IMR-90 (cell line): ENCODE measurements at regions not wholly inside any gene's neighbourhood (a gene's known extent, or its start where the extent isn't known, plus 50 kb on each side); places are given as distances from the start of the nearest gene placed in this dataset.

Source experiments
- ATAC-seq: fragments of 200-7000 bp; cut with Tn5 transposase; 2 replicates; pipeline ENCODE4 v1.9.1; 2020; ENCODE audit warnings: low read depth, mild to moderate bottlenecking, moderate library complexity
- BruUV-seq: library from RNA; stranded (reverse); fragments of 400-500 nt; replicated peaks from 2 replicates; lab custom pipeline; 2021; lab: Mats Ljungman, UMichigan
- CTCF ChIA-PET: fragments of 300-600 bp; formaldehyde crosslinking; extraction: SDS; loops from one replicate; lab custom pipeline; 2021; ENCODE audit warnings: antibody characterized with exemption; lab: Yijun Ruan, JAX
- POLR2A ChIA-PET: fragments of 300-600 bp; sonication (Branson Sonifier 250); formaldehyde crosslinking; loops from one replicate; lab custom pipeline; 2022; ENCODE audit warnings: antibody characterized with exemption; ENCODE audit not compliant: unreplicated experiment; lab: Charles Lee
- DNase-seq: peaks from one replicate; pipeline ENCODE4 v3.0.0; 2013
- H2AFZ ChIP-seq: replicated peaks from 2 replicates; pipeline ENCODE3; 2013; ENCODE audit warnings: low read length, mild to moderate bottlenecking; ENCODE audit not compliant: poor library complexity
- H2AK5ac ChIP-seq: 2 replicates; pipeline ENCODE4 v1.6.1; 2013; ENCODE audit warnings: low read depth, low read length, inconsistent platforms
- H2AK9ac ChIP-seq: replicated peaks from 2 replicates; pipeline ENCODE3; 2013; ENCODE audit warnings: mild to moderate bottlenecking, low read depth, low read length, moderate library complexity; ENCODE audit not compliant: poor library complexity
- H2BK120ac ChIP-seq: 2 replicates; pipeline ENCODE4 v1.6.1; 2013; ENCODE audit warnings: low read depth, low read length, inconsistent platforms
- H2BK15ac ChIP-seq: 3 replicates; pipeline ENCODE4 v1.6.1; 2013; ENCODE audit warnings: low read depth, low read length, inconsistent platforms
- H2BK20ac ChIP-seq: 2 replicates; pipeline ENCODE4 v1.6.1; 2013; ENCODE audit warnings: low read depth, mild to moderate bottlenecking, inconsistent platforms, low read length, moderate library complexity
- H2BK5ac ChIP-seq: 2 replicates; pipeline ENCODE4 v1.6.1; 2013; ENCODE audit warnings: mild to moderate bottlenecking, low read depth, low read length, inconsistent platforms; ENCODE audit not compliant: poor library complexity, severe bottlenecking
- H3K14ac ChIP-seq: replicated peaks from 2 replicates; pipeline ENCODE4 v1.6.1; 2013; ENCODE audit warnings: low read depth, low read length, inconsistent platforms
- H3K18ac ChIP-seq: 2 replicates; pipeline ENCODE4 v1.6.1; 2013; ENCODE audit warnings: low read depth, low read length, control low read depth
- H3K23ac ChIP-seq: 2 replicates; pipeline ENCODE4 v1.6.1; 2013; ENCODE audit warnings: low read depth, low read length, inconsistent platforms
- H3K27ac ChIP-seq: 2 replicates; pipeline ENCODE4 v1.5.1; 2013; ENCODE audit warnings: mild to moderate bottlenecking, control low read depth, low read length; ENCODE audit not compliant: insufficient read depth
- H3K27me3 ChIP-seq: 2 replicates; pipeline ENCODE4 v1.6.1; 2013; ENCODE audit warnings: low read length; ENCODE audit not compliant: control insufficient read depth, insufficient read depth
- H3K36me3 ChIP-seq: 2 replicates; pipeline ENCODE4 v1.6.1; 2013; ENCODE audit warnings: low read length, mixed read lengths; ENCODE audit not compliant: control insufficient read depth, insufficient read depth
- H3K4ac ChIP-seq: 2 replicates; pipeline ENCODE4 v1.6.1; 2013; ENCODE audit warnings: low read depth, low read length, inconsistent platforms
- H3K4me1 ChIP-seq: 2 replicates; pipeline ENCODE4 v1.6.1; 2013; ENCODE audit warnings: low read length, mixed read lengths; ENCODE audit not compliant: control insufficient read depth, insufficient read depth
- H3K4me2 ChIP-seq: 2 replicates; pipeline ENCODE4 v1.6.1; 2013; ENCODE audit warnings: low read depth, mild to moderate bottlenecking, control low read depth, low read length, moderate library complexity
- H3K4me3 ChIP-seq: 2 replicates; pipeline ENCODE4 v1.5.1; 2013; ENCODE audit warnings: low read depth, mild to moderate bottlenecking, control low read depth, low read length, moderate library complexity; ENCODE audit not compliant: insufficient read depth
- H3K56ac ChIP-seq: 2 replicates; pipeline ENCODE4 v1.6.1; 2013; ENCODE audit warnings: low read length, inconsistent platforms; ENCODE audit not compliant: insufficient read depth; ENCODE audit errors: extremely low read depth
- H3K79me1 ChIP-seq, 2 experiments: 2 replicates each; pipeline ENCODE4 v1.6.1; 2013; ENCODE audit warnings: low read length in 2 of 2, inconsistent platforms in 1 of 2, low read depth in 1 of 2
- H3K9ac ChIP-seq: 2 replicates; pipeline ENCODE4 v1.6.1; 2013; ENCODE audit warnings: low read depth, low read length, control low read depth
- H3K9me1 ChIP-seq: 2 replicates; pipeline ENCODE4 v1.6.1; 2013; ENCODE audit warnings: low read length, inconsistent platforms; ENCODE audit not compliant: insufficient read depth
- H3K9me3 ChIP-seq: 2 replicates; pipeline ENCODE4 v1.6.1; 2013; ENCODE audit warnings: low read length; ENCODE audit not compliant: control insufficient read depth, insufficient read depth
- H4K20me1 ChIP-seq: 2 replicates; pipeline ENCODE4 v1.6.1; 2013; ENCODE audit warnings: low read length, inconsistent platforms; ENCODE audit not compliant: insufficient read depth
- H4K5ac ChIP-seq: 2 replicates; pipeline ENCODE4 v1.6.1; 2013; ENCODE audit warnings: mild to moderate bottlenecking, low read depth, low read length, control low read depth
- H4K8ac ChIP-seq, 2 experiments: 2 replicates each; pipeline ENCODE4 v1.6.1; 2013; ENCODE audit warnings: low read depth in 2 of 2, low read length in 2 of 2, control low read depth in 1 of 2, inconsistent platforms in 1 of 2
- H4K91ac ChIP-seq: 2 replicates; pipeline ENCODE4 v1.6.1; 2013; ENCODE audit warnings: low read depth, low read length, inconsistent platforms; ENCODE audit not compliant: insufficient read depth
- MXI1 ChIP-seq: IDR thresholded peaks from 2 replicates; pipeline ENCODE4 v1.6.1; 2012; ENCODE audit warnings: low read depth, mild to moderate bottlenecking, low read length, moderate library complexity, borderline replicate concordance
- RFX5 ChIP-seq: IDR thresholded peaks from 2 replicates; pipeline ENCODE4 v1.8.0; 2012; ENCODE audit warnings: low read depth, mild to moderate bottlenecking, low read length, moderate library complexity
- WGBS, 2 experiments: methylation state at CpG; one replicate each; pipeline versions ENCODE4 v1.1.5 to v1.1.7; 2013; ENCODE audit warnings: missing lambda C conversion rate in 2 of 2; ENCODE audit not compliant: insufficient read length in 1 of 2; ENCODE audit errors: extremely low coverage in 2 of 2; 5-methylcytosine and 5-hydroxymethylcytosine counted together
- dilution Hi-C: fragments of 300-500 bp; cut with HindIII; formaldehyde crosslinking; loops from one replicate; pipeline ENCODE4 v1.14.3; 2018; ENCODE audit warnings: low sequenced_read_pairs; ENCODE audit not compliant: unreplicated experiment
- in situ Hi-C: fragments of 300-500 bp; cut with MboI; formaldehyde crosslinking; loops from 3 replicates; pipeline ENCODE4 v1.14.3; 2019; ENCODE audit warnings: low sequenced_read_pairs, inconsistent platforms, mixed read lengths
- intact Hi-C: fragments of 100-400 bp; cut with micrococcal nuclease; formaldehyde crosslinking; loops from 2 replicates; pipeline ENCODE4 v1.10.0; 2022

DNA sequence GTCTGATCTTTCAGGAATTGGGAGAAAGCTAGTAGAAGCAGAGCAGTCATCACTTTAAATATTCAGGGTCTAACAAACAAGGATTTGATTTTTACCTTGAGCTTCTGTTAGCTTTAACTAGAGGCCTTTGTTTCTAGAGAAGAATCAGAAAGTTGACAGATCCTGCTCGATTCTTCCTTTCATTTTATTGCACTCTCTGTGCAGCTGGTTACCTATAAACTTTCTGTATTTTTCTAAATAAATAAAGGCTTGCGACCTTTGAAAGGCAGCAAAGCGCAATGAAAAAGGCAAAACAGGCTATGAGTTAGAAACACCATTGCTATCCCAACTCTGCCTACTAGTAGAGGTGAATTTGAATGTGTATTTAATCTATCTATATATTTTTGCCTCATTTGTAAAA lies 101.4 kb upstream of the NPY2R start:
- no peaks in the 10 kb centered on the region for H3K9me1 ChIP-seq
- TF ChIP-seq MXI1 (no peak), RFX5 (no peak)
- H3K4ac ChIP-seq, result no peak overlapping the region
- no peak overlapping the region for H2BK20ac ChIP-seq
- no peak overlapping the region for H2BK120ac ChIP-seq
- H3K23ac ChIP-seq, result no peak overlapping the region
- no peak overlapping the region for H3K18ac ChIP-seq
- no peak overlapping the region for H4K5ac ChIP-seq
- POLR2A ChIA-PET, result no interaction called here
- H3K36me3 ChIP-seq, result no peaks in the 10 kb centered on the region
- no CpG with 5 or more reads among the region's 3 CpGs for WGBS, 2 experiments
- DNase-seq (no peak), ATAC-seq (no peak)
- no peak overlapping the region for H2AK9ac ChIP-seq
- H3K4me1 ChIP-seq, result no peaks in the 10 kb centered on the region
- H2AK5ac ChIP-seq, result no peak overlapping the region
- H2BK15ac ChIP-seq, result no peak overlapping the region
- no peak overlapping the region for H3K27ac ChIP-seq
- H2AFZ ChIP-seq, result no peak overlapping the region
- H3K14ac ChIP-seq, result no peak overlapping the region
- dilution Hi-C loops (no loop called here), in situ Hi-C loops (no loop called here), intact Hi-C loops (no loop called here)
- CTCF ChIA-PET, result no interaction called here
- no peaks in the 10 kb centered on the region for H3K79me1 ChIP-seq
- no peak overlapping the region for H2BK5ac ChIP-seq
- BruUV-seq, result no TSS peak
- H4K91ac ChIP-seq, result no peak overlapping the region
- no peak overlapping the region for H4K8ac ChIP-seq
- H3K56ac ChIP-seq, result no peak overlapping the region
- H3K4me3 ChIP-seq, result no peak overlapping the region
- H3K27me3 ChIP-seq, result no peaks in the 10 kb centered on the region
- H3K9ac ChIP-seq, result no peak overlapping the region
- no peaks in the 10 kb centered on the region for H4K20me1 ChIP-seq
- H3K9me3 ChIP-seq, result no peaks in the 10 kb centered on the region
- H3K4me2 ChIP-seq, result no peak overlapping the region
